WTC11 (cell line): ENCODE measurements at regions not wholly inside any gene's neighbourhood (a gene's known extent, or its start where the extent isn't known, plus 50 kb on each side); places are given as distances from the start of the nearest gene placed in this dataset.

ENCODE experiments used
- CREB1 ChIP-seq: sonication (generic); formaldehyde crosslinking; IDR thresholded peaks from 2 replicates; pipeline ENCODE4 v1.8.0; 2023; ENCODE audit warnings: mild to moderate bottlenecking, missing genetic modification reagents
- ETV6 ChIP-seq: sonication (generic); formaldehyde crosslinking; IDR thresholded peaks from 2 replicates; pipeline ENCODE4 v1.8.1; 2022; ENCODE audit warnings: mild to moderate bottlenecking, missing genetic modification reagents
- GRHL2 ChIP-seq: fragments of 250-450 bp; sonication (Bioruptor Pico); IDR thresholded peaks from 2 replicates; pipeline ENCODE4 v1.8.0; 2022; ENCODE audit warnings: mild to moderate bottlenecking, moderate library complexity; ENCODE audit not compliant: insufficient replicate concordance, severe bottlenecking
- JUN ChIP-seq: sonication (generic); formaldehyde crosslinking; IDR thresholded peaks from 2 replicates; pipeline ENCODE4 v1.8.0; 2023; ENCODE audit warnings: mild to moderate bottlenecking, missing genetic modification reagents
- KAT7 ChIP-seq: sonication (generic); formaldehyde crosslinking; IDR thresholded peaks from 2 replicates; pipeline ENCODE4 v1.8.1; 2023; ENCODE audit warnings: missing genetic modification reagents, mild to moderate bottlenecking, borderline replicate concordance
- NFYB ChIP-seq: sonication (generic); formaldehyde crosslinking; conservative IDR thresholded peaks from 2 replicates; pipeline ENCODE4 v1.8.0; 2022; ENCODE audit warnings: low read depth, missing genetic modification reagents
- TF ChIP-seq, protein P1 (sequence below): fragments of 200-600 bp; IDR thresholded peaks from 2 replicates; pipeline ENCODE4 v1.8.0; 2022; ENCODE audit warnings: antibody characterized with exemption
- TF ChIP-seq, protein P2 (sequence below): sonication (generic); formaldehyde crosslinking; IDR thresholded peaks from 2 replicates; pipeline ENCODE4 v1.8.0; 2022; ENCODE audit warnings: mild to moderate bottlenecking, missing genetic modification reagents
- TF ChIP-seq, protein P3 (sequence below): sonication (generic); formaldehyde crosslinking; IDR thresholded peaks from 2 replicates; pipeline ENCODE4 v1.8.1; 2023; ENCODE audit warnings: mild to moderate bottlenecking, missing genetic modification reagents, moderate library complexity

DNA sequence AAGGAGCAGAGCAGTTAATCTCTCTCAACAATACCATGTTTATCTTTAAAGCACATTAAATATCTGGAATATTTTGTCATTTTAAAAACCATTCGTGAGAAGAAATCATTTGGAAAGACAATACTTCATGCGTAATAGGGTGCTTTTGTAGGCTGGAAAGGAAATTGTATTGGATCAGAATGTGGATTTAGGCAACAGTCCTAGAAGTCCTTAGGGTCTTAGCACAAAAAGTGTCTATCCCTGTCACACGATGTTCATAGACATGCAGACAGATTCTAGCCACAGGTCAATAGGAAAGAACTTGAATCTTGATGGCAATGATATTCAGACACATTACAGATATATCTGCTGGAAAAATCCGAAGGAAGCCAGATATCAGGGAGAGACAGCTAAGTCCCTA lies 156.0 kb downstream of the KCTD12 start:
- TF ChIP-seq, protein P1, sequence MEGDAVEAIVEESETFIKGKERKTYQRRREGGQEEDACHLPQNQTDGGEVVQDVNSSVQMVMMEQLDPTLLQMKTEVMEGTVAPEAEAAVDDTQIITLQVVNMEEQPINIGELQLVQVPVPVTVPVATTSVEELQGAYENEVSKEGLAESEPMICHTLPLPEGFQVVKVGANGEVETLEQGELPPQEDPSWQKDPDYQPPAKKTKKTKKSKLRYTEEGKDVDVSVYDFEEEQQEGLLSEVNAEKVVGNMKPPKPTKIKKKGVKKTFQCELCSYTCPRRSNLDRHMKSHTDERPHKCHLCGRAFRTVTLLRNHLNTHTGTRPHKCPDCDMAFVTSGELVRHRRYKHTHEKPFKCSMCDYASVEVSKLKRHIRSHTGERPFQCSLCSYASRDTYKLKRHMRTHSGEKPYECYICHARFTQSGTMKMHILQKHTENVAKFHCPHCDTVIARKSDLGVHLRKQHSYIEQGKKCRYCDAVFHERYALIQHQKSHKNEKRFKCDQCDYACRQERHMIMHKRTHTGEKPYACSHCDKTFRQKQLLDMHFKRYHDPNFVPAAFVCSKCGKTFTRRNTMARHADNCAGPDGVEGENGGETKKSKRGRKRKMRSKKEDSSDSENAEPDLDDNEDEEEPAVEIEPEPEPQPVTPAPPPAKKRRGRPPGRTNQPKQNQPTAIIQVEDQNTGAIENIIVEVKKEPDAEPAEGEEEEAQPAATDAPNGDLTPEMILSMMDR: no peak
- TF ChIP-seq, protein P2, sequence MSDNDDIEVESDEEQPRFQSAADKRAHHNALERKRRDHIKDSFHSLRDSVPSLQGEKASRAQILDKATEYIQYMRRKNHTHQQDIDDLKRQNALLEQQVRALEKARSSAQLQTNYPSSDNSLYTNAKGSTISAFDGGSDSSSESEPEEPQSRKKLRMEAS (CRISPR knock-in tag): no peak
- TF ChIP-seq KAT7 (CRISPR knock-in tag) (no peak), JUN (no peak), CREB1 (CRISPR knock-in tag) (no peak), ETV6 (CRISPR knock-in tag) (no peak), NFYB (CRISPR knock-in tag) (no peak), GRHL2 (CRISPR knock-in tag) (no peak)
- TF ChIP-seq, protein P3, sequence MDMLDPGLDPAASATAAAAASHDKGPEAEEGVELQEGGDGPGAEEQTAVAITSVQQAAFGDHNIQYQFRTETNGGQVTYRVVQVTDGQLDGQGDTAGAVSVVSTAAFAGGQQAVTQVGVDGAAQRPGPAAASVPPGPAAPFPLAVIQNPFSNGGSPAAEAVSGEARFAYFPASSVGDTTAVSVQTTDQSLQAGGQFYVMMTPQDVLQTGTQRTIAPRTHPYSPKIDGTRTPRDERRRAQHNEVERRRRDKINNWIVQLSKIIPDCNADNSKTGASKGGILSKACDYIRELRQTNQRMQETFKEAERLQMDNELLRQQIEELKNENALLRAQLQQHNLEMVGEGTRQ (CRISPR knock-in tag): no peak
